Mammary epithelial cell (primary cell): ENCODE measurements at regions not wholly inside any gene's neighbourhood (a gene's known extent, or its start where the extent isn't known, plus 50 kb on each side); places are given as distances from the start of the nearest gene placed in this dataset.

ENCODE experiments used
- CTCF ChIP-seq, 2 donors: IDR thresholded peaks in 1 of 2; conservative IDR thresholded peaks in 1 of 2; 2 replicates each; pipeline ENCODE4 v1.5.1; 2011 to 2012; ENCODE audit warnings: inconsistent platforms in 2 of 2, low read length in 2 of 2, mild to moderate bottlenecking in 2 of 2, control low read depth in 1 of 2, low read depth in 1 of 2; ENCODE audit not compliant: insufficient read depth in 1 of 2; ENCODE audit errors: extremely low read depth in 1 of 2
- EZH2 ChIP-seq: IDR thresholded peaks from 2 replicates; pipeline ENCODE4 v1.6.1; 2012; ENCODE audit warnings: low read length, inconsistent platforms, borderline replicate concordance

GRCh38 chrX:113868711-113869110 is 715.2 kb upstream of the HTR2C start:
- no peak for TF ChIP-seq CTCF (conservative IDR thresholded peaks at IDR 0.05 in 1 of 2, IDR thresholded peaks at IDR 0.05 in 1 of 2; ENCODE audit: extremely low read depth in 1 of 2, insufficient read depth in 1 of 2, low read depth in 1 of 2, low read length in 2 of 2)
- no peak for TF ChIP-seq EZH2
